H1 (cell line): ENCODE measurements at regions not wholly inside any gene's neighbourhood (a gene's known extent, or its start where the extent isn't known, plus 50 kb on each side); places are given as distances from the start of the nearest gene placed in this dataset.

Experiments
- EZH2 ChIP-seq: fragments of 200-600 bp; sonication (generic); IDR thresholded peaks from 2 replicates; pipeline ENCODE4 v1.7.1; 2012; ENCODE audit warnings: low read depth, mild to moderate bottlenecking, moderate library complexity, low read length, inconsistent platforms; ENCODE audit not compliant: severe bottlenecking
- GTF2F1 ChIP-seq: IDR thresholded peaks from 2 replicates; pipeline ENCODE4 v1.6.1; 2012; ENCODE audit warnings: low read depth, low read length, improper control_type of control experiment, borderline replicate concordance
- HDAC6 ChIP-seq: IDR thresholded peaks from one replicate; pipeline ENCODE4 v1.7.1; 2012; ENCODE audit warnings: low read depth, mild to moderate bottlenecking, inconsistent platforms, low read length, moderate library complexity
- MAFK ChIP-seq: IDR thresholded peaks from 2 replicates; pipeline ENCODE4 v1.6.1; 2012; ENCODE audit warnings: low read depth, mild to moderate bottlenecking, improper control_type of control experiment, low read length
- POLR2A ChIP-seq, 2 experiments: IDR thresholded peaks; 1 replicate in 1 of 2; 2 replicates in 1 of 2; pipeline ENCODE4 v1.6.1; 2011; ENCODE audit warnings: low read depth in 2 of 2, low read length in 2 of 2, mild to moderate bottlenecking in 2 of 2; ENCODE audit errors: control extremely low read depth in 1 of 2
- RNF2 ChIP-seq: fragments of 200-900, 300-1000 bp; sonication (generic); IDR thresholded peaks from 2 replicates; pipeline ENCODE4 v1.7.1; 2016; ENCODE audit warnings: borderline replicate concordance, low read depth, mild to moderate bottlenecking, antibody characterized with exemption, low read length; ENCODE audit not compliant: poor library complexity, severe bottlenecking; ENCODE audit errors: missing control alignments
- SIX5 ChIP-seq: IDR thresholded peaks from 2 replicates; pipeline ENCODE4 v1.6.1; 2011; ENCODE audit warnings: mild to moderate bottlenecking, low read depth, low read length
- TAF1 ChIP-seq: IDR thresholded peaks from 2 replicates; pipeline ENCODE4 v1.6.1; 2011; ENCODE audit warnings: mild to moderate bottlenecking, low read depth, low read length
- TF ChIP-seq, protein P1 (sequence below), 3 experiments: IDR thresholded peaks; 1 replicate in 2 of 3; 2 replicates in 1 of 3; pipeline versions ENCODE4 v1.5.1 to v1.6.1; 2011; ENCODE audit warnings: low read length in 3 of 3, mild to moderate bottlenecking in 3 of 3, inconsistent platforms in 2 of 3, low read depth in 1 of 3, moderate library complexity in 1 of 3; ENCODE audit not compliant: insufficient read depth in 1 of 3; ENCODE audit errors: control extremely low read depth in 1 of 3
- TF ChIP-seq, protein P2 (sequence below): IDR thresholded peaks from 2 replicates; pipeline ENCODE4 v1.6.1; 2012; ENCODE audit warnings: low read length, inconsistent platforms

DNA sequence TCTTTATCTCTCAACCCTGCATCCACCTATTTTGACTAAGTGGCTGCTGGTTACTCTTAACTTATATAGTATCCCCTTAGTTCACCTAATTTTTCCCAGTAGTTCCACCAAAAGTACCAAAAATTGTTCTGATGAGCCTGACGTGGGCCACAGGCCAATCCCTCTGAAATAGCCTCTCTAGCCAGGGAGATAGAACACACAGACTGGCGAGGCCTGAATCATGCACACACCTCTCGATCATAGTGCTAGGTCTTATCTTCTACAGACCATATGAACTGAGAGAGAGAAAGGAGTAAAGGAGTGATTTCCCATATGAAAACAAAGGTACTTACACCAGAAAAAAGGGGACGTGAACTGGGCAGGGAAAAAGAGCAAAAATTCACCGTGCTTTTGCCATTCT, 72.5 kb upstream of the ADAMTS9 start:
- TF ChIP-seq MAFK (no peak), GTF2F1 (no peak), RNF2 (no peak), TAF1 (no peak), SIX5 (no peak), POLR2A (IDR thresholded peaks at IDR 0.05; ENCODE audit: control extremely low read depth in 1 of 2, low read depth in 2 of 2, low read length in 2 of 2) (no peak), EZH2 (no peak), HDAC6 (no peak)
- TF ChIP-seq, protein P1, sequence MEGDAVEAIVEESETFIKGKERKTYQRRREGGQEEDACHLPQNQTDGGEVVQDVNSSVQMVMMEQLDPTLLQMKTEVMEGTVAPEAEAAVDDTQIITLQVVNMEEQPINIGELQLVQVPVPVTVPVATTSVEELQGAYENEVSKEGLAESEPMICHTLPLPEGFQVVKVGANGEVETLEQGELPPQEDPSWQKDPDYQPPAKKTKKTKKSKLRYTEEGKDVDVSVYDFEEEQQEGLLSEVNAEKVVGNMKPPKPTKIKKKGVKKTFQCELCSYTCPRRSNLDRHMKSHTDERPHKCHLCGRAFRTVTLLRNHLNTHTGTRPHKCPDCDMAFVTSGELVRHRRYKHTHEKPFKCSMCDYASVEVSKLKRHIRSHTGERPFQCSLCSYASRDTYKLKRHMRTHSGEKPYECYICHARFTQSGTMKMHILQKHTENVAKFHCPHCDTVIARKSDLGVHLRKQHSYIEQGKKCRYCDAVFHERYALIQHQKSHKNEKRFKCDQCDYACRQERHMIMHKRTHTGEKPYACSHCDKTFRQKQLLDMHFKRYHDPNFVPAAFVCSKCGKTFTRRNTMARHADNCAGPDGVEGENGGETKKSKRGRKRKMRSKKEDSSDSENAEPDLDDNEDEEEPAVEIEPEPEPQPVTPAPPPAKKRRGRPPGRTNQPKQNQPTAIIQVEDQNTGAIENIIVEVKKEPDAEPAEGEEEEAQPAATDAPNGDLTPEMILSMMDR (IDR thresholded peaks at IDR 0.05; ENCODE audit: control extremely low read depth in 1 of 3, insufficient read depth in 1 of 3, low read depth in 1 of 3, low read length in 3 of 3): no peak
- TF ChIP-seq, protein P2, sequence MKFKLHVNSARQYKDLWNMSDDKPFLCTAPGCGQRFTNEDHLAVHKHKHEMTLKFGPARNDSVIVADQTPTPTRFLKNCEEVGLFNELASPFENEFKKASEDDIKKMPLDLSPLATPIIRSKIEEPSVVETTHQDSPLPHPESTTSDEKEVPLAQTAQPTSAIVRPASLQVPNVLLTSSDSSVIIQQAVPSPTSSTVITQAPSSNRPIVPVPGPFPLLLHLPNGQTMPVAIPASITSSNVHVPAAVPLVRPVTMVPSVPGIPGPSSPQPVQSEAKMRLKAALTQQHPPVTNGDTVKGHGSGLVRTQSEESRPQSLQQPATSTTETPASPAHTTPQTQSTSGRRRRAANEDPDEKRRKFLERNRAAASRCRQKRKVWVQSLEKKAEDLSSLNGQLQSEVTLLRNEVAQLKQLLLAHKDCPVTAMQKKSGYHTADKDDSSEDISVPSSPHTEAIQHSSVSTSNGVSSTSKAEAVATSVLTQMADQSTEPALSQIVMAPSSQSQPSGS: no peak
